AG04449 (cell line): ENCODE measurements at regions not wholly inside any gene's neighbourhood (a gene's known extent, or its start where the extent isn't known, plus 50 kb on each side); places are given as distances from the start of the nearest gene placed in this dataset.
"Not testable (repeated sequence)": the region's sequence is repeated elsewhere in the genome, so short reads cannot be mapped to it uniquely, and the experiment has no call there.

Experiments used
- CTCF ChIA-PET: fragments of 350-600 bp; formaldehyde crosslinking; extraction: SDS; loops from one replicate; lab custom pipeline; 2021; ENCODE audit warnings: antibody characterized with exemption; lab: Yijun Ruan, JAX
- POLR2A ChIA-PET: fragments of 400-600, 350-600 bp; formaldehyde crosslinking; extraction: SDS; loops from one replicate; lab custom pipeline; 2020; ENCODE audit warnings: antibody characterized with exemption, inconsistent platforms; lab: Yijun Ruan, JAX
- DNase-seq: peaks from one replicate; pipeline ENCODE4 v3.0.0-alpha.2; 2010; ENCODE audit warnings: low read depth, low spot score
- H3K4me3 ChIP-seq: 2 replicates; pipeline ENCODE4 v1.5.1; 2011; ENCODE audit warnings: low read depth, mild to moderate bottlenecking, control low read depth, low read length
- CTCF ChIP-seq: IDR thresholded peaks from one replicate; pipeline ENCODE4 v1.5.1; 2011; ENCODE audit warnings: mild to moderate bottlenecking, moderate library complexity, low read length, control low read depth, inconsistent platforms; ENCODE audit not compliant: insufficient read depth; ENCODE audit errors: missing control alignments

GRCh38 chr1:29682171-29682918, 446.0 kb downstream of the PTPRU start:
- TF ChIP-seq CTCF = no peak
- CTCF ChIA-PET = interaction anchor here (1.2 to 2.2 kb wide), 3 partner anchors 15 to 21 kb away, joined by 3 to 7 read pairs (median 5); no protein-coding TSS in a partner anchor
- H3K4me3 ChIP-seq = no peak overlapping the region
- no peak for DNase-seq
- POLR2A ChIA-PET = no interaction called here

GRCh38 chr1:29681416-29681815, 445.1 kb downstream of the PTPRU start:
- DNase-seq, CTCF ChIA-PET, POLR2A ChIA-PET, H3K4me3 ChIP-seq: not testable (repeated sequence)

GRCh38 chr1:29679828-29680558, 443.7 kb downstream of the PTPRU start:
- TF ChIP-seq CTCF = no peak
- ChIA-PET POLR2A (no interaction called here), CTCF (interaction anchor here (0.9 kb wide), 1 partner anchor 23 kb away, joined by 3 read pairs; no protein-coding TSS in a partner anchor)
- DNase-seq = no peak
- H3K4me3 ChIP-seq = no peak overlapping the region

- DNase-seq = no peak
- CTCF ChIA-PET = interaction anchor here (0.9 kb wide), 1 partner anchor 24 kb away, joined by 3 read pairs; no protein-coding TSS in a partner anchor
- H3K4me3 ChIP-seq = no peak overlapping the region
- POLR2A ChIA-PET = no interaction called here
- TF ChIP-seq CTCF = no peak
Observed at GRCh38 chr1:29679316-29679715, 443.0 kb downstream of the PTPRU start.

- ChIA-PET POLR2A (no interaction called here), CTCF (no interaction called here)
- no peak overlapping the region for H3K4me3 ChIP-seq
- no peak for TF ChIP-seq CTCF
- DNase-seq = no peak
Observed at GRCh38 chr1:29677028-29678024, 441.0 kb downstream of the PTPRU start.

- no peak for TF ChIP-seq CTCF
- no peak for DNase-seq
- H3K4me3 ChIP-seq = no peak overlapping the region
- ChIA-PET POLR2A (no interaction called here), CTCF (no interaction called here)
Observed at GRCh38 chr1:29676496-29676895, 440.2 kb downstream of the PTPRU start.
